ENCODE measurements at regions not wholly inside any gene's neighbourhood (a gene's known extent, or its start where the extent isn't known, plus 50 kb on each side); places are given as distances from the start of the nearest gene placed in this dataset.
A peak's percentile ranks its signal among the peaks of the same experiment; 100 is the strongest.
"Not testable (repeated sequence)": the region's sequence is repeated elsewhere in the genome, so short reads cannot be mapped to it uniquely, and the experiment has no call there.

DNA sequence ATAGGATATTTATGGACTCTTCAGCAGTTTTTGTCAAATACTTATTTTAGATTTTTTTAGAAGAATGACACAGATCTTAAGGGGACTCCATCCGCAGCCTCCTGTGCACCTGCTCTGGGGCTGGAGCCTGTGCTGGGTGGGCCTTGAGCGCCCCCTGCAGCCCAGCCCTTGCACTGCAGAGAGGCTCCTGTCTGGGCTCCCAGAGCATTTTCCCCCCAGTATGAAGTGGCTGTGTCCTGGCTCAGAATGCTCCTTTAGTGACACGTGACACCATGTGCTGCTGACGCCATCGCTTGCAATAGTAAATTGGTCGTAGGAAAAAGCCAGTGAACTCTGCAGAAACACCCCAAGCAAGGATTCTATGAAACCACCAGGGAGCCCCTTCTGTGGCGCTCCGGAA, 479.7 kb downstream of the TMEM121 start:
- H4K5ac ChIP-seq (ENCODE audit: insufficient read length, low read depth, low read length); H3K4me3 ChIP-seq (ENCODE audit: extremely low read depth in 1 of 4, insufficient read depth in 2 of 4, low read depth in 3 of 4, low read length in 4 of 4); H3K79me1 ChIP-seq (ENCODE audit: low read depth, low read length); H3K4ac ChIP-seq (replicated peaks; ENCODE audit: insufficient read length, low read depth, low read length); DNase-seq (ENCODE audit: low read depth in 1 of 2, low spot score in 2 of 2); H2BK120ac ChIP-seq (replicated peaks; ENCODE audit: low read depth, low read length); H3K27me3 ChIP-seq (replicated peaks in 1 of 4; ENCODE audit: control insufficient read depth in 3 of 4, extremely low read depth in 1 of 4, insufficient read depth in 3 of 4, low read length in 3 of 4); H3K18ac ChIP-seq (ENCODE audit: extremely low read depth, low read length); H4K91ac ChIP-seq (replicated peaks; ENCODE audit: insufficient read length, low read length); H3K36me3 ChIP-seq (ENCODE audit: control insufficient read depth in 2 of 4, insufficient read depth in 4 of 4, low read length in 3 of 4); H2BK15ac ChIP-seq (ENCODE audit: low read length); H3K9ac ChIP-seq (replicated peaks in 1 of 4; ENCODE audit: extremely low read depth in 1 of 4, low read depth in 3 of 4, low read length in 3 of 4); POLR2A ChIA-PET (ENCODE audit: partially characterized antibody); H3K23me2 ChIP-seq (ENCODE audit: low read depth, low read length); H3K79me2 ChIP-seq (ENCODE audit: control insufficient read depth in 1 of 2, insufficient read depth in 2 of 2, low read length in 2 of 2); H3K4me2 ChIP-seq (ENCODE audit: insufficient read depth in 1 of 2, low read depth in 2 of 2, low read length in 2 of 2); H2AFZ ChIP-seq (ENCODE audit: low read length); H3K56ac ChIP-seq (replicated peaks; ENCODE audit: insufficient read length, low read depth, low read length); H3K4me1 ChIP-seq (replicated peaks in 1 of 4; ENCODE audit: control insufficient read depth in 3 of 4, insufficient read depth in 4 of 4, low read length in 3 of 4); H4K20me1 ChIP-seq (replicated peaks in 1 of 2; ENCODE audit: control insufficient read depth in 1 of 2, insufficient read depth in 2 of 2, low read length in 2 of 2); H3K14ac ChIP-seq (ENCODE audit: insufficient read length); H3K23ac ChIP-seq (ENCODE audit: insufficient read length); H2BK12ac ChIP-seq (ENCODE audit: low read depth, low read length); H2AK5ac ChIP-seq (ENCODE audit: low read depth, low read length); H3K27ac ChIP-seq (ENCODE audit: low read depth, low read length); H2BK20ac ChIP-seq (ENCODE audit: low read length); H4K8ac ChIP-seq (ENCODE audit: extremely low read depth, insufficient read depth, low read length); H2BK5ac ChIP-seq (ENCODE audit: low read depth, low read length); FAIRE-seq: not testable (repeated sequence)
- peaks cover 37 to 70% of the 10 kb centered on the region in 2 experiments for H3K9me3 ChIP-seq (ENCODE audit: insufficient read depth in 2 of 2, low read depth in 1 of 2, low read length in 1 of 2)
- TF ChIP-seq RAD21 (IDR thresholded peaks at IDR 0.05 in 1 of 2, conservative IDR thresholded peaks at IDR 0.05 in 1 of 2; ENCODE audit: low read depth in 2 of 2, low read length in 2 of 2) = 0 out of 4 replicates have a peak, but pooled peaks of 1 of the 2 experiments have one; percentile 9
- CTCF ChIA-PET (ENCODE audit: partially characterized antibody) = interaction anchor here (1.0 kb wide), 1 partner anchor 470 kb away, joined by 3 read pairs; no protein-coding TSS in a partner anchor
- 56% methylated on average over 8 of the region's 8 CpGs; no CpG with 5 or more reads in 1 of the 2 experiments for WGBS, 2 experiments (ENCODE audit: extremely low coverage in 1 of 2, insufficient coverage in 1 of 2, insufficient read length in 1 of 2, insufficient replicate concordance in 2 of 2, low coverage in 1 of 2, low lambda C conversion rate in 2 of 2, missing lambda C conversion rate in 1 of 2)

DNA sequence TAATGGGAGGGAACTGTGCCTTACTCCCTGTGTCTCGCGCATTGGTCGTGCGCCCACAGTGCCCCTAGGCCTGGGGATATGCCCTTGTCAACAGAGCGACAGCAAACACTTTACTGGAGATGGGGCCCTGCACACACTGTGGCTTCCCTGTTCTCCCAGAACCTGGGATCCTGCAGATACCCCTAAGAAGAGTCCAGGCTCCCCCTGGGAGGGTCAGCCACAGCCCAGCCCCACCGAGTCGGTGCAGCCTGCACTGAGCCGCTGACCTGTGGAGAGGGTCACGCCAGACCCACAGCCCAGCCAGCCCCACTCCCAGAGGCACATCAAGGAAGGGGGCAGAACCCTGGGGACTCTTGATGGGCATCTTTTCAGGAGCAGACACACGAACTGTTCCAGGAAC, 480.3 kb downstream of the TMEM121 start:
- H3K4ac ChIP-seq (replicated peaks; ENCODE audit: insufficient read length, low read depth, low read length); H3K18ac ChIP-seq (ENCODE audit: extremely low read depth, low read length); H2BK5ac ChIP-seq (ENCODE audit: low read depth, low read length); H3K23ac ChIP-seq (ENCODE audit: insufficient read length); H2BK12ac ChIP-seq (ENCODE audit: low read depth, low read length); H3K4me1 ChIP-seq (replicated peaks in 1 of 4; ENCODE audit: control insufficient read depth in 3 of 4, insufficient read depth in 4 of 4, low read length in 3 of 4); H3K27me3 ChIP-seq (replicated peaks in 1 of 4; ENCODE audit: control insufficient read depth in 3 of 4, extremely low read depth in 1 of 4, insufficient read depth in 3 of 4, low read length in 3 of 4); H3K36me3 ChIP-seq (ENCODE audit: control insufficient read depth in 2 of 4, insufficient read depth in 4 of 4, low read length in 3 of 4); H3K79me1 ChIP-seq (ENCODE audit: low read depth, low read length); H4K20me1 ChIP-seq (replicated peaks in 1 of 2; ENCODE audit: control insufficient read depth in 1 of 2, insufficient read depth in 2 of 2, low read length in 2 of 2); H4K5ac ChIP-seq (ENCODE audit: insufficient read length, low read depth, low read length); CTCF ChIA-PET (ENCODE audit: partially characterized antibody); H3K9ac ChIP-seq (replicated peaks in 1 of 4; ENCODE audit: extremely low read depth in 1 of 4, low read depth in 3 of 4, low read length in 3 of 4); H2BK15ac ChIP-seq (ENCODE audit: low read length); H2AFZ ChIP-seq (ENCODE audit: low read length); DNase-seq (ENCODE audit: low read depth in 1 of 2, low spot score in 2 of 2); H3K27ac ChIP-seq (ENCODE audit: low read depth, low read length); H4K8ac ChIP-seq (ENCODE audit: extremely low read depth, insufficient read depth, low read length); H3K56ac ChIP-seq (replicated peaks; ENCODE audit: insufficient read length, low read depth, low read length); POLR2A ChIA-PET (ENCODE audit: partially characterized antibody); H4K91ac ChIP-seq (replicated peaks; ENCODE audit: insufficient read length, low read length); H2AK5ac ChIP-seq (ENCODE audit: low read depth, low read length); H3K4me3 ChIP-seq (ENCODE audit: extremely low read depth in 1 of 4, insufficient read depth in 2 of 4, low read depth in 3 of 4, low read length in 4 of 4); FAIRE-seq; H3K14ac ChIP-seq (ENCODE audit: insufficient read length); H2BK20ac ChIP-seq (ENCODE audit: low read length); H2BK120ac ChIP-seq (replicated peaks; ENCODE audit: low read depth, low read length); H3K23me2 ChIP-seq (ENCODE audit: low read depth, low read length); H3K79me2 ChIP-seq (ENCODE audit: control insufficient read depth in 1 of 2, insufficient read depth in 2 of 2, low read length in 2 of 2); H3K4me2 ChIP-seq (ENCODE audit: insufficient read depth in 1 of 2, low read depth in 2 of 2, low read length in 2 of 2): not testable (repeated sequence)
- peaks cover 36 to 71% of the 10 kb centered on the region in 2 experiments for H3K9me3 ChIP-seq (ENCODE audit: insufficient read depth in 2 of 2, low read depth in 1 of 2, low read length in 1 of 2)
- 93% methylated on average over 9 of the region's 10 CpGs; no CpG with 5 or more reads in 1 of the 2 experiments for WGBS, 2 experiments (ENCODE audit: extremely low coverage in 1 of 2, insufficient coverage in 1 of 2, insufficient read length in 1 of 2, insufficient replicate concordance in 2 of 2, low coverage in 1 of 2, low lambda C conversion rate in 2 of 2, missing lambda C conversion rate in 1 of 2)

Data from H1 (cell line).